Right cardiac atrium (tissue), 5 donors: ENCODE measurements at regions not wholly inside any gene's neighbourhood (a gene's known extent, or its start where the extent isn't known, plus 50 kb on each side); places are given as distances from the start of the nearest gene placed in this dataset.
A peak's percentile ranks its signal among the peaks of the same experiment; 100 is the strongest.

ENCODE experiments used
- ATAC-seq, 2 donors: fragments of 200-7000 bp; cut with Tn5 transposase; one replicate each; pipeline versions ENCODE4 v1.8.0 to v1.9.1; 2020; ENCODE audit warnings: moderate library complexity in 2 of 2, mild to moderate bottlenecking in 1 of 2
- DNase-seq, 3 donors: peaks; one replicate each; pipeline ENCODE4 v3.0.0-alpha.2; 2020
- H3K27ac ChIP-seq: one replicate; pipeline ENCODE4 v1.5.1; 2013; ENCODE audit warnings: mild to moderate bottlenecking, low read length, control low read depth, moderate library complexity
- H3K27me3 ChIP-seq: one replicate; pipeline ENCODE4 v1.6.1; 2013; ENCODE audit not compliant: control insufficient read depth, insufficient read depth
- H3K4me1 ChIP-seq: one replicate; pipeline ENCODE4 v1.6.1; 2013; ENCODE audit warnings: low read length; ENCODE audit not compliant: control insufficient read depth, insufficient read depth
- H3K4me3 ChIP-seq: one replicate; pipeline ENCODE4 v1.5.1; 2013; ENCODE audit warnings: low read length, control low read depth
- H3K9me3 ChIP-seq: one replicate; pipeline ENCODE4 v1.6.1; 2013; ENCODE audit warnings: low read length; ENCODE audit not compliant: control insufficient read depth
- WGBS: extraction: QIAGEN DNeasy Blood & Tissue Kit; methylation state at CpG from one replicate; pipeline ENCODE4 v1.1.7; 2013; 5-methylcytosine and 5-hydroxymethylcytosine counted together
- intact Hi-C, 4 donors: fragments of 100-400 bp; cut with DNase I; formaldehyde crosslinking; loops; one replicate each; pipeline versions ENCODE4 v1.11.0 to v1.14.0; 2022 to 2023
- donor health status: healthy with polysubstance abuse.
- donor health status: DM: no; HTN: yes; CAD: no.
- donor health status: DM: no; HTN: no; CAD: no.
- donor health status: DM: no; HTN: yes; CAD: no; lungs with severe emphysema.
- donor health status: DM: yes; HTN: yes; CAD: no.

GRCh38 chr3:1600700-1601418 lies 497.8 kb upstream of the CNTN4 start:
- intact Hi-C loops = no loop called here
- no peak for ATAC-seq

GRCh38 chr3:1609416-1609815 lies 489.2 kb upstream of the CNTN4 start:
- 48% methylated on average over 1 of the region's 1 CpG for WGBS

More at GRCh38 chr3:1600700-1601418, 497.8 kb upstream of the CNTN4 start:
- peak in 1 of 3 donors; percentile 22 for DNase-seq
- WGBS = 90% methylated on average over 22 of the region's 22 CpGs
- Histone ChIP-seq H3K27ac (no peak overlapping the region), H3K27me3 (no peaks in the 10 kb centered on the region), H3K4me3 (no peak overlapping the region), H3K9me3 (no peaks in the 10 kb centered on the region), H3K4me1 (no peaks in the 10 kb centered on the region)

GRCh38 chr3:1611824-1612223 lies 486.8 kb upstream of the CNTN4 start:
- no peaks in the 10 kb centered on the region for H3K9me3 ChIP-seq
- no peak for ATAC-seq
- H3K27me3 ChIP-seq = no peaks in the 10 kb centered on the region

More at GRCh38 chr3:1609416-1609815, 489.2 kb upstream of the CNTN4 start:
- ATAC-seq = no peak
- DNase-seq = no peak
- Histone ChIP-seq H3K27ac (no peak overlapping the region), H3K4me1 (no peaks in the 10 kb centered on the region), H3K4me3 (no peak overlapping the region), H3K9me3 (no peaks in the 10 kb centered on the region), H3K27me3 (no peaks in the 10 kb centered on the region)
- intact Hi-C loops = no loop called here

GRCh38 chr3:1613962-1614361 lies 484.7 kb upstream of the CNTN4 start:
- no peaks in the 10 kb centered on the region for H3K4me1 ChIP-seq
- no peak overlapping the region for H3K27ac ChIP-seq
- no peaks in the 10 kb centered on the region for H3K9me3 ChIP-seq
- WGBS = 80% methylated on average over 4 of the region's 4 CpGs
- H3K27me3 ChIP-seq = no peaks in the 10 kb centered on the region
- intact Hi-C loops = no loop called here
- H3K4me3 ChIP-seq = no peak overlapping the region
- DNase-seq (no peak), ATAC-seq (no peak)

More at GRCh38 chr3:1611824-1612223, 486.8 kb upstream of the CNTN4 start:
- no peak for DNase-seq
- WGBS = 61% methylated on average over 3 of the region's 3 CpGs
- intact Hi-C loops = no loop called here
- Histone ChIP-seq H3K4me3 (no peak overlapping the region), H3K4me1 (no peaks in the 10 kb centered on the region), H3K27ac (no peak overlapping the region)

GRCh38 chr3:1616744-1617143 lies 481.9 kb upstream of the CNTN4 start:
- intact Hi-C loops = no loop called here

GRCh38 chr3:1623896-1624295 lies 474.8 kb upstream of the CNTN4 start:
- H3K4me3 ChIP-seq = no peak overlapping the region
- no peaks in the 10 kb centered on the region for H3K9me3 ChIP-seq
- no peak overlapping the region for H3K27ac ChIP-seq
- intact Hi-C loops = no loop called here
- DNase-seq = no peak
- no peak for ATAC-seq
- no peaks in the 10 kb centered on the region for H3K27me3 ChIP-seq
- no peaks in the 10 kb centered on the region for H3K4me1 ChIP-seq
- 89% methylated on average over 2 of the region's 2 CpGs for WGBS

More at GRCh38 chr3:1616744-1617143, 481.9 kb upstream of the CNTN4 start:
- H3K4me3 ChIP-seq = no peak overlapping the region
- H3K27ac ChIP-seq = no peak overlapping the region
- no peaks in the 10 kb centered on the region for H3K4me1 ChIP-seq
- DNase-seq (no peak), ATAC-seq (no peak)
- 23% methylated on average over 2 of the region's 2 CpGs for WGBS
- no peaks in the 10 kb centered on the region for H3K9me3 ChIP-seq
- H3K27me3 ChIP-seq = no peaks in the 10 kb centered on the region

- Histone ChIP-seq H3K27ac (no peak overlapping the region), H3K4me3 (no peak overlapping the region), H3K4me1 (no peaks in the 10 kb centered on the region), H3K27me3 (no peaks in the 10 kb centered on the region), H3K9me3 (no peaks in the 10 kb centered on the region)
- ATAC-seq (no peak), DNase-seq (no peak)
- WGBS = 89% methylated on average over 7 of the region's 7 CpGs
- intact Hi-C loops = no loop called here
These were observed 466.5 kb upstream of the CNTN4 start for GRCh38 chr3:1632128-1632527.

- DNase-seq = no peak
- 49% methylated on average over 1 of the region's 1 CpG for WGBS
- intact Hi-C loops = no loop called here
- no peak overlapping the region for H3K4me3 ChIP-seq
- no peak overlapping the region for H3K27ac ChIP-seq
- H3K9me3 ChIP-seq = no peaks in the 10 kb centered on the region
- H3K27me3 ChIP-seq = no peaks in the 10 kb centered on the region
- no peaks in the 10 kb centered on the region for H3K4me1 ChIP-seq
- no peak for ATAC-seq
These were observed 436.8 kb upstream of the CNTN4 start for GRCh38 chr3:1661839-1662238.

- ATAC-seq (no peak), DNase-seq (no peak)
- Histone ChIP-seq H3K27me3 (no peaks in the 10 kb centered on the region), H3K4me1 (no peaks in the 10 kb centered on the region), H3K4me3 (no peak overlapping the region), H3K27ac (no peak overlapping the region), H3K9me3 (no peaks in the 10 kb centered on the region)
- intact Hi-C loops = no loop called here
- WGBS = 56% methylated on average over 1 of the region's 1 CpG
These were observed 434.4 kb upstream of the CNTN4 start for GRCh38 chr3:1664266-1664665.

- no peaks in the 10 kb centered on the region for H3K4me1 ChIP-seq
- 100% methylated on average over 1 of the region's 1 CpG for WGBS
- H3K27me3 ChIP-seq = no peaks in the 10 kb centered on the region
- H3K4me3 ChIP-seq = no peak overlapping the region
- ATAC-seq = no peak
- no peak for DNase-seq
- H3K9me3 ChIP-seq = no peaks in the 10 kb centered on the region
- H3K27ac ChIP-seq = no peak overlapping the region
- intact Hi-C loops = no loop called here
These were observed 431.8 kb upstream of the CNTN4 start for GRCh38 chr3:1666865-1667264.

GRCh38 chr3:1677576-1678156 lies 421.0 kb upstream of the CNTN4 start:
- Histone ChIP-seq H3K4me1 (no peaks in the 10 kb centered on the region), H3K27ac (no peak overlapping the region), H3K9me3 (no peaks in the 10 kb centered on the region), H3K4me3 (no peak overlapping the region), H3K27me3 (no peaks in the 10 kb centered on the region)
- DNase-seq (no peak), ATAC-seq (no peak)
- intact Hi-C loops = no loop called here
- 33% methylated on average over 7 of the region's 7 CpGs for WGBS
